ENCODE measurements at regions not wholly inside any gene's neighbourhood (a gene's known extent, or its start where the extent isn't known, plus 50 kb on each side); places are given as distances from the start of the nearest gene placed in this dataset.

DNA sequence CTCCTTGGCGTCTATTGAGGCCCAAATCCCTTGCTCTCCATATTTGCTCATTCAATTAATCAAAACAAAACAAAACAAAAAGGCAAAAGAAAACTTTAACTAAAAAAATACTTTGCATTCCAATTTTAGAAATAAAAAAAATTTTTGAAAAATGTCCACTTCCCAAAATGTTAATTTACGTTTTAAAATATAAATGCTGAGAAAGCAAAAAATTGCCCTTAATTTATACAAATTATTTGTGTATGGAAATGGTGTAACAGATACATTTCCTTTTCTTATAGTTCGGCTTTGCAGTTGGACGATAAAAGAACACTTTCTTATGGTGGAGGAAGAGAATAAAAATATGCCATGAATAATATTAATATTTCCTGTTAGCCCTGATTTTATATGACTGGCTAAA, 652.8 kb upstream of the PFKP start:
- TF ChIP-seq POLR2A (IDR thresholded peaks at IDR 0.05) = no peak
- TF ChIP-seq, protein P1, sequence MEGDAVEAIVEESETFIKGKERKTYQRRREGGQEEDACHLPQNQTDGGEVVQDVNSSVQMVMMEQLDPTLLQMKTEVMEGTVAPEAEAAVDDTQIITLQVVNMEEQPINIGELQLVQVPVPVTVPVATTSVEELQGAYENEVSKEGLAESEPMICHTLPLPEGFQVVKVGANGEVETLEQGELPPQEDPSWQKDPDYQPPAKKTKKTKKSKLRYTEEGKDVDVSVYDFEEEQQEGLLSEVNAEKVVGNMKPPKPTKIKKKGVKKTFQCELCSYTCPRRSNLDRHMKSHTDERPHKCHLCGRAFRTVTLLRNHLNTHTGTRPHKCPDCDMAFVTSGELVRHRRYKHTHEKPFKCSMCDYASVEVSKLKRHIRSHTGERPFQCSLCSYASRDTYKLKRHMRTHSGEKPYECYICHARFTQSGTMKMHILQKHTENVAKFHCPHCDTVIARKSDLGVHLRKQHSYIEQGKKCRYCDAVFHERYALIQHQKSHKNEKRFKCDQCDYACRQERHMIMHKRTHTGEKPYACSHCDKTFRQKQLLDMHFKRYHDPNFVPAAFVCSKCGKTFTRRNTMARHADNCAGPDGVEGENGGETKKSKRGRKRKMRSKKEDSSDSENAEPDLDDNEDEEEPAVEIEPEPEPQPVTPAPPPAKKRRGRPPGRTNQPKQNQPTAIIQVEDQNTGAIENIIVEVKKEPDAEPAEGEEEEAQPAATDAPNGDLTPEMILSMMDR (IDR thresholded peaks at IDR 0.05) = no peak
